ENCODE measurements at regions not wholly inside any gene's neighbourhood (a gene's known extent, or its start where the extent isn't known, plus 50 kb on each side); places are given as distances from the start of the nearest gene placed in this dataset.

DNA sequence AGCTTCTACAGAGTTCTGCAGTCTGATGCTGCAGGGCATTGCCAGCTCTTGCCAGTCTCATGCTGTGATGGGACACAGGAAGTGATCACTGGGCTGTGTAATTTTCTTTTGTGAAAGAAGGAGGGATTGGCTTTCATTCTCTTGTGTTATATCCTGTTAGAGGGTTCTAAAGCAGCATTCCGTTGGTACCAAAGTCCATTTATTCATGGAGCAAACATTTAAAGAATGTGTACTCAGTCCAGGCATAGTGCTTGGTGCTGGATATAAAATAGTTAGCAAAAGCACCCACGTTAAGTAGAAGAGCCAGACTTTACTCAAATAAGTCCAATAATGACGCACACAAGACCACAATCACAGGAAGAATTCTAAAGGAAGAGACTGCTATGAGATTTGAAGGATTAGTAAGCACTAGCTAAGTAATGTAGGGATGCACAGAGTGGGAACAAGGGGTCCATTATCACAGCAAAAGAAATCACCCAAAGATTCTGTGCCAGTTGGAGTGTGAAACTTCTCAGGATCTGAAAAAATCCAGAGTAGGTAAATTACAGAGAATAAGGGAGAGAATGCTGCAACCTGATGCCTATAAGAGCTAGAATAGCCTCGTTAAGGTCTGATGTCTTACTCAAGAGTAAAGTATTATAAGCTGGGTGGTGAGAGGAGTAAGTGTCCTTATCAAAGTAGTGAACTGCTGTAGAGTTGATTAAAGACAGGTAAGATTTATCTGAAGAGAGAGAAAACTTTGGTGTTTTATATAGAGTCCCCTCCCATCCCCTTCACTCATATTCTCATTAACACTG, 728.3 kb downstream of the METTL15 start:
- H3K4me3 ChIP-seq (replicated peaks; ENCODE audit: low read depth, low read length), result no peak overlapping the region
- DNase-seq (ENCODE audit: extremely low read depth, low read depth), result peak; percentile 48
- TF ChIP-seq, protein P1, sequence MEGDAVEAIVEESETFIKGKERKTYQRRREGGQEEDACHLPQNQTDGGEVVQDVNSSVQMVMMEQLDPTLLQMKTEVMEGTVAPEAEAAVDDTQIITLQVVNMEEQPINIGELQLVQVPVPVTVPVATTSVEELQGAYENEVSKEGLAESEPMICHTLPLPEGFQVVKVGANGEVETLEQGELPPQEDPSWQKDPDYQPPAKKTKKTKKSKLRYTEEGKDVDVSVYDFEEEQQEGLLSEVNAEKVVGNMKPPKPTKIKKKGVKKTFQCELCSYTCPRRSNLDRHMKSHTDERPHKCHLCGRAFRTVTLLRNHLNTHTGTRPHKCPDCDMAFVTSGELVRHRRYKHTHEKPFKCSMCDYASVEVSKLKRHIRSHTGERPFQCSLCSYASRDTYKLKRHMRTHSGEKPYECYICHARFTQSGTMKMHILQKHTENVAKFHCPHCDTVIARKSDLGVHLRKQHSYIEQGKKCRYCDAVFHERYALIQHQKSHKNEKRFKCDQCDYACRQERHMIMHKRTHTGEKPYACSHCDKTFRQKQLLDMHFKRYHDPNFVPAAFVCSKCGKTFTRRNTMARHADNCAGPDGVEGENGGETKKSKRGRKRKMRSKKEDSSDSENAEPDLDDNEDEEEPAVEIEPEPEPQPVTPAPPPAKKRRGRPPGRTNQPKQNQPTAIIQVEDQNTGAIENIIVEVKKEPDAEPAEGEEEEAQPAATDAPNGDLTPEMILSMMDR (IDR thresholded peaks at IDR 0.05; ENCODE audit: low read depth, low read length, missing control alignments), result no peak

DNA sequence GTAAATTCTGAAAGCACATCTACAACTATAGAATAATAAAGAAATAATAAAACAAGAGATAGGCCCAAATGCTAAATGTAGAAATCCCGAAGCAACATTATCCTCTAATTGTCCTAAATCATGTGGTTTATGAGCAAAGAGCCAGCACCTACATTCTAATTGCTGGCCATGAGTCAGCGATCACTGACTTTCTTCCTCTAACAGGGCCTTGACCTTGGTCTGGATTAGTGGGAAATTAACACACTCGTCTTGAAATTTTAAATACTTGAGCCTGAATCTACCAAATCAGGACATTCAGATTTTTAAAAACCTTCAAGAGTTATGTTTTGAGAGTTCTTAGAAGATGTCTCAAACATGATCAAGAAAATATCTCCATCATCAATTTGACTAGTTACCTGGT, 727.6 kb downstream of the METTL15 start:
- TF ChIP-seq, protein P1 (IDR thresholded peaks at IDR 0.05; ENCODE audit: low read depth, low read length, missing control alignments), result no peak
- DNase-seq (ENCODE audit: extremely low read depth, low read depth), result no peak
- H3K4me3 ChIP-seq (replicated peaks; ENCODE audit: low read depth, low read length), result no peak overlapping the region

DNA sequence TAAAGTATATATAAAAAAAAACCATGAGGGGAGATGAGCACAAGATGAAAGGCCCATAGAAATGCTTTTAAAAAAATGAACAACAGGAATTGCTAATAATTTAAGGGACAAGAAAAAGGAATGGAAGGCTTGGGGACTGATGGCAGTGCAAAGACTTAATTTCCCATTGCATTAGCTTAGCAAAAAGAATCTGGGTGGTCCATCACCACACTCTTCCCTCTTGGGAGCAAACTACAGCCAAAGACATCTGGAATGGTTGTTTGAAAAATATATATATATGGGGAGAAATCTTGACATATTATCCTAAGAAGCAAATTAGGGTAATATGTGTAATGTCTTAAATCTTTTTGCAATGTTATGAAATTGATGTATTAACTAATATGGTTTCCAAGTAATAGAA, 727.1 kb downstream of the METTL15 start:
- DNase-seq (ENCODE audit: extremely low read depth, low read depth), result no peak

DNA sequence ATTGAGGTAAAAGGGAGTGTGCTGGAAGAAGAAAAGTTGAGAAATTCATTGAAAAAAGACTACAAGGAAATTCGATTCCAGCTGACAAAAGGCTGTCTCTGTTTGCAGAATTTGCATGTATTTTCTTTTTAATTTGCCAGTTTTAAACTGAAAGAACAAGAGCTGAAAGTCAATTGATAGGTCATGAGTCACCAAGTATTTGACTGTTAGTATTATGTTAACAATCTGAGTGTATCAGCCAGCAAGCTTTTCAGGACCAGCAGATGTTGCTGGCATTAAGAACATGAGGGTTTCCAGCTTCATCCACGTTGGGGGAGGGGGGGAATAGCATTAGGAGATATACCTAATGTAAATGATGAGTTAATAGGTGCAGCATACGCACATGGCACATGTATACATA, 726.7 kb downstream of the METTL15 start:
- H3K4me3 ChIP-seq (replicated peaks; ENCODE audit: low read depth, low read length), result no peak overlapping the region
- DNase-seq (ENCODE audit: extremely low read depth, low read depth), result peak; percentile 63
- TF ChIP-seq, protein P1 (IDR thresholded peaks at IDR 0.05; ENCODE audit: low read depth, low read length, missing control alignments), result no peak

More for the DNA sequence above, 727.1 kb downstream of the METTL15 start:
- no peak overlapping the region for H3K4me3 ChIP-seq (replicated peaks; ENCODE audit: low read depth, low read length)
- TF ChIP-seq, protein P1 (IDR thresholded peaks at IDR 0.05; ENCODE audit: low read depth, low read length, missing control alignments), result no peak

DNA sequence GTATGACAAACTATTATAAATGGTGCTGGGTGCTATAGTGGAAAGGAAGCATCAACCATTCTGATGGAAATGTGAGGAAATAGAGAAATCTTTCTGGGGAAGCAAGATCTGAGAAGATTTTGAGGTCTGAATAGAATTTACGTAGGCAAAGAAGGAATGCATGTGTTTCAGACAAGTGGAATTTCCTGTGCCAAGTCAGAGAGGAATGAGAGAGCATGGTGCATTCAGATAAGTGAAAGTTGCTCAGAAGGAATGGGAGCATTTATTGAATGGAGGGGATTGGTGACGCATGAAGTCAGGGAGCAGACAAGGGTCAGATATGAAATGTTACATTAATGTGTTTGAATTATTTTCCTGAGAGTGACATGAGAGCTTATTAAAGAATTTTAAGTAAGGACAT, 725.5 kb downstream of the METTL15 start:
- no peak overlapping the region for H3K4me3 ChIP-seq (replicated peaks; ENCODE audit: low read depth, low read length)
- TF ChIP-seq, protein P1 (IDR thresholded peaks at IDR 0.05; ENCODE audit: low read depth, low read length, missing control alignments), result no peak
- DNase-seq (ENCODE audit: extremely low read depth, low read depth), result peak; percentile 63

DNA sequence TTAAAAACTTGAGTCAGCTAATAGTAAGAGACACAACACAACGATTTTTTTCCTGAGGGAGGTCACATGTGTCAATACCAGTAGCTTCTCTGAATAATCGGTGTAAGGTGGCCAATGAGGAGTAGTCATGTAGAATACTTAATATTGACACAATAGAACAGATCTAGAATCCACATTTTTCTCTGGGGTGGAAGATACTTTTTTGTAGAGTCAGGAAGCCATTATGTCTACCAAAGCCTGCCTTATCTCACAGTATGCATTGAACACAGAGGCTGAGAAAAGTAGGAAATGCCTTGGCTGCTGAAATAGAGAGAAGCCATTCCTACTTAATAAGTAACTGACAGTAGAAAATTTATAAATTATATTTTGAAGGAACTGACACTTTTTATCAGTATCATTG, 725.0 kb downstream of the METTL15 start:
- no peak for DNase-seq (ENCODE audit: extremely low read depth, low read depth)
- H3K4me3 ChIP-seq (replicated peaks; ENCODE audit: low read depth, low read length), result no peak overlapping the region
- TF ChIP-seq, protein P1 (IDR thresholded peaks at IDR 0.05; ENCODE audit: low read depth, low read length, missing control alignments), result no peak
